DOHH2 (cell line): ENCODE measurements at regions not wholly inside any gene's neighbourhood (a gene's known extent, or its start where the extent isn't known, plus 50 kb on each side); places are given as distances from the start of the nearest gene placed in this dataset.

Source experiments
- EZH2phosphoT487 ChIP-seq: fragments of 200-600 bp; sonication (generic); IDR thresholded peaks from 2 replicates; pipeline ENCODE4 v1.6.1; 2017; ENCODE audit warnings: borderline replicate concordance, mild to moderate bottlenecking, antibody characterized with exemption, low read length, moderate library complexity, mixed read lengths
- TF ChIP-seq, protein P1 (sequence below): fragments of 200-600 bp; sonication (generic); IDR thresholded peaks from one replicate; pipeline ENCODE4 v1.5.1; 2014; ENCODE audit warnings: antibody characterized with exemption, mild to moderate bottlenecking, low read depth, low read length; ENCODE audit not compliant: poor library complexity, severe bottlenecking

- TF ChIP-seq, protein P1, sequence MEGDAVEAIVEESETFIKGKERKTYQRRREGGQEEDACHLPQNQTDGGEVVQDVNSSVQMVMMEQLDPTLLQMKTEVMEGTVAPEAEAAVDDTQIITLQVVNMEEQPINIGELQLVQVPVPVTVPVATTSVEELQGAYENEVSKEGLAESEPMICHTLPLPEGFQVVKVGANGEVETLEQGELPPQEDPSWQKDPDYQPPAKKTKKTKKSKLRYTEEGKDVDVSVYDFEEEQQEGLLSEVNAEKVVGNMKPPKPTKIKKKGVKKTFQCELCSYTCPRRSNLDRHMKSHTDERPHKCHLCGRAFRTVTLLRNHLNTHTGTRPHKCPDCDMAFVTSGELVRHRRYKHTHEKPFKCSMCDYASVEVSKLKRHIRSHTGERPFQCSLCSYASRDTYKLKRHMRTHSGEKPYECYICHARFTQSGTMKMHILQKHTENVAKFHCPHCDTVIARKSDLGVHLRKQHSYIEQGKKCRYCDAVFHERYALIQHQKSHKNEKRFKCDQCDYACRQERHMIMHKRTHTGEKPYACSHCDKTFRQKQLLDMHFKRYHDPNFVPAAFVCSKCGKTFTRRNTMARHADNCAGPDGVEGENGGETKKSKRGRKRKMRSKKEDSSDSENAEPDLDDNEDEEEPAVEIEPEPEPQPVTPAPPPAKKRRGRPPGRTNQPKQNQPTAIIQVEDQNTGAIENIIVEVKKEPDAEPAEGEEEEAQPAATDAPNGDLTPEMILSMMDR: no peak
- TF ChIP-seq EZH2phosphoT487: no peak
Observed at GRCh38 chr1:57910782-57911181, 486.9 kb upstream of the DAB1 start.
